HG02571 (cell line): ENCODE measurements at regions not wholly inside any gene's neighbourhood (a gene's known extent, or its start where the extent isn't known, plus 50 kb on each side); places are given as distances from the start of the nearest gene placed in this dataset.
A peak's percentile ranks its signal among the peaks of the same experiment; 100 is the strongest.

ENCODE experiments used
- ATAC-seq: cut with Tn5 transposase; IDR thresholded peaks from one replicate; pipeline ENCODE4 v1.9.1; 2021; ENCODE audit warnings: mild to moderate bottlenecking, moderate library complexity; ENCODE audit not compliant: unreplicated experiment

- no peak for ATAC-seq
These were observed 584.1 kb downstream of the LRFN5 start for GRCh38 chr14:42190744-42191143.

DNA sequence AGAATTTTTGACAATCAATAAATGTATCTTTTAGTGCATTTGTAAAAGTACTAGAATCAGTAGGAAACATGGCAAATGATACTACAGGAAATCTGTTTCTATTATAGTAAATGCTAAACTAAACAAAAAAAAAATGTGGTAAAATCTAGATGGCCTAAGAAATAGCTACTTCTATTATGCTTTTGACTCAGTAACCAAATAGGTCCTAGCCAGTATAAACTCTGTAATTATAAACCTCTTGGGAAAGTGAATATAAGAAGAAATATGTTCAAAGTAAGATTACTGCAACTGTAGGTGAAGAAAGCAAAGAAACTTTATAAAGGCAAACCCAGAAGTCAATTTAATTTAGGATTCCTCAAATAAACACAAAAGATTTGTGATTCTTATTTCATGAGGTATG, 581.2 kb downstream of the LRFN5 start:
- no peak for ATAC-seq

DNA sequence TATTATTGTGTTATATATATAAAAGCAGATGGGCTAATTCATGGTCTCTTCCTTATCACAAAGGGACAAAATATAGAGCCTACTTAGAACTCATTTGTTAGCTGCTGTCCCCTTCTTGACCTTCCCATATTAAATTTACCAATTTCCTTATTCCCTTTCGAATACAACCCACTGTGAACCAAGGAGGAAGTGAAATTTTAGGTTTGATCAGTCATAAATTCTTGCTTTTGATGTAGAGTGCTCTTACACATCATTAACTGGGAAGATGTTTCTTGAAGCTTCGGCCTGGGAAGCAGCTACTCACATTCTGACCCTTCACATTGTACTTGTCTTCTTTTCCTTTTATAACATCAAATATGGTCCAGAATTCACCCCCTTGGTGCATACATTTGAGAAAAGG, 579.0 kb downstream of the LRFN5 start:
- no peak for ATAC-seq

DNA sequence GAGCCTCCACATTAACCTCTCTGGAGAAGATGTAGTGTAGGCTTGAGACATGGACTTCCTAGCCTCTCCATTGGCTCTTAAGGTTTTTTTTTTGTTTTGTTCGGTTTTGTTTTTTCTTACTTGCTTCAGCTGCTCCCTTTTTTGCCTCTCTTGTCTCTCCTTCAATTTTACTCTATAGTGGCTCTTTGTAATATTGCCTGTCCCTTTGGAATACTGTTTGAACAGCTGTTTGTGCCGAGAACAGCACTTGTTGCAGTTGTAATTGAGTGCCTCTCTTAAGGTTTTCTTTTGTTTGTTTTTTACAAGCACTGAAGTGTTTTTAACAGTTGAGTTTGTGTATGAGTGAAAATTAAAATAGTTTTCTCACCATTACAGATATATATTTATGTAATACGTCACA, 567.7 kb downstream of the LRFN5 start:
- ATAC-seq, result no peak

- ATAC-seq, result no peak
These were observed 566.5 kb downstream of the LRFN5 start for GRCh38 chr14:42173206-42173605.

GRCh38 chr14:42172304-42172703, 565.6 kb downstream of the LRFN5 start:
- no peak for ATAC-seq

DNA sequence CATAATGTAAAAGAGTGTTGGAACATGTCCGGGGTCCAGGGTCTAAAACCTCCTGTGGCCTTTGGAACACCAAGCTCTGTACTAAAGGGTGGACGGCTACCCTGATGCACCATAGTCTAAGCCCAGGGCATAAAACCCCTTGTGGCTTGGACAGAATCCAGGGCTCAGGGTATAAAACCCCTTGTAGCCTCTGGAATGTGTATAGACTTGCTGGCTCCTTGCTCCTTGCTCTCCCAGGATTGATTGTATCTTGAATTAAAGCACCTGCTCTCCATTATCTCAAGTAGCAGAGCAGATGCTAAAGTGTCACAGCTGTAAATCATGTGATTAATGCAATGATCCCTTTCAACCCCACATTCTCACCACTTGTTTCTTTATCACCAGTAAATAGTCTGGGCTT, 556.5 kb downstream of the LRFN5 start:
- ATAC-seq, result no peak

GRCh38 chr14:42159138-42159537, 552.5 kb downstream of the LRFN5 start:
- no peak for ATAC-seq

DNA sequence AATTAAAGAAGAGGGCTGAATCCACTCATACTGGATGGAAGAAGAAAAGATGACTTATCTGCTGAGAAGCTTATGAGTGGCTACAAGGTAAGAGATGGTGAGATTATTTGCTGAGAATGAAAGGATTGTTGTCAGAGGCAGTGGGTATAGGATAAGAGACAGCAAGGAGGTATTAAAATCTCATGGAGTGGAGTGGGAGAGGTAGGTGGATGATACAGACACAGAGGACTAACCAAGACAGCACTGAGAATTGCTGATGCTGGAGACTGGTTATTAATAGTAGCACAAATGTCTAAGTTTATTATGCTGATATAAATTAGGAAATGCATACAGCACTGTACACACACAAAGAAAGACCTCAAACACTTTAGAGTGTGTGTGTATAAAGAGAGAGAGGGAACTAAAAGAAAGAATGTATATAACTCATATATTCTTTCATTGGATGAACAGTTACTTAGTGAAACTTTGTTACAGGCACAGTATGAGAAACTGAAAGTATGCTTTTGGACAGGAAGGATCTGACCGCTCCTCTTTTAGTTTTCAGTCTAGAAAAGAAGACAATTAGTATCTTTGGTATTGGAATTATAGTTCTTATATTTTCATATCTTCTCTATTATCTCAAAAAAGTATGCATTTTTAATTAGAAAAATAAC, 543.1 kb downstream of the LRFN5 start:
- no peak for ATAC-seq

GRCh38 chr14:42145766-42146165, 539.1 kb downstream of the LRFN5 start:
- ATAC-seq, result no peak

GRCh38 chr14:42143114-42143513, 536.4 kb downstream of the LRFN5 start:
- ATAC-seq, result no peak

- ATAC-seq, result no peak
These were observed 534.7 kb downstream of the LRFN5 start for GRCh38 chr14:42141328-42141727.

DNA sequence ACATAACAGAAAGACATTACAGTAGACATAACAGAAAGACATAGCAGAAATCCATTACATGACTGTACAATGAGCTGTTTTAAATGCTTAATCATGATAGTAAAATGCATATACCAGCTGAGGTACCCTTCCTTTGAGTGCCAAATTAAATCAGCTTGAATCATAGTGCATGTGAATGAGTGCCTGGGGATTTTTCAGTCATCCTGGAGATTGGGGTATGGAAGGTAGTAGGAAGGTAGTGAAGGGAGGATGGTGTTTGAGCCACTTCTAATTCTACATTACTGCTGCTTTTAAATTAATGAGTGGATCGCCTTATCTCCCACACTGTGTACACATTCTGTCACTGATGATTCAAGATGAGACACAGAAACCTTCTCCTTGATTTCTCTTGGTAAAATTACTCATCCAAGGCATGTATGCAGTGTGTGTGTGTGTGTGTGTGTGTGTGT, 534.2 kb downstream of the LRFN5 start:
- ATAC-seq, result no peak

DNA sequence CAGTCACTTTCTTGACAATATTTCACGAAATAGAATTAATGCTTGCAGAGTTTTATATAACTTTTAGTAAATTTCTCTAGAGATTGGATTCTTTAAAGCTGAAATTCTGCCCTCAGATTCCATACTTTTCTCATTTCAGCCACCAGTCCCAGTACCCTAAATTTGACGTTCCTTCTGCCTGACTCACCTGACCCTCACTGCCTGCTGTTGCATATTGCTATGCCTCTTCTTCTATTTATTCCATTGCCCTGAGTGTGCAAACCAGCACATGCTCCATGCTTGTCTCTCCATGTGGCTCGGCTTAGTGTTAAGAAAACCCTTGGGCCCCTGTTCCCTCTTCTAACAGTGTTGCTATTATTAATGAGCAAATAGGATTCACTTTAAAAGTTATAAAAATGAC, 533.3 kb downstream of the LRFN5 start:
- no peak for ATAC-seq

DNA sequence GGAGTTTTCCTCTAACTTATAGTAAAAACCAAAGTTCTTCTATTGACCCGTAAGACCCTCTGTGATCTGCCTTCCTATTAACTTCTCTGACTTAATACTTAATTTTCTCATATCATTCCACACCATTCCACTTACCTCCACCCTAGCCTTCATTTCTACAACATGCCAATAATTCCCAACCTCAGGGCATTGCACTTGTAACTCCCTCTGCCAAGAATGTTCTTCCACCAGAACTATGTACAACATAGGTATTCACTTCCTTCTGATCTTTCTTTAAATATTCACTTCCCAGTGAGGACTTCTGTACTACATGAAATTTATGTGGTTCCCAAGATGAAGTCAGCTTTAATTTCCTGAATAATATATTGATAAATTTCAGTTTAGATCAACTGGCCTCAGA, 531.7 kb downstream of the LRFN5 start:
- no peak for ATAC-seq

GRCh38 chr14:42130815-42131214, 524.1 kb downstream of the LRFN5 start:
- no peak for ATAC-seq

DNA sequence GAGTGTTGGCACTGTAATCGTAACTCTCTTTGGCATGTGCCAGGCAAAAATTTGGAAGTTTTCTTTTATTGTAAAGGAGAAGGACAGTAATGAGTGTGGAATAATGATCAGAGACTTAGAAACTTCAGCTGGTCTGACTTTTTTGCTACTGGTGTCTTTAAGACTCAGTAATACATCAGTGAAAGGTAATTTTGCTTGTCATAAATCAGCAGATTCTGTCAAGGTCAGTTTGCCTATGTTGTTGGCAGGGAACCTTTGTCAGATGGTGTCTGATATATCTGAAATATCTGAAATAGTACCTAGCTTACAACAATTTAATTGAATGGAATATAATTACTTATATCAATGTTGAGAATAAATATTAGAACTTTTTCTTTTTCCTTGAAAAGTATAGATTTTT, 516.9 kb downstream of the LRFN5 start:
- ATAC-seq, result no peak

- no peak for ATAC-seq
These were observed 506.8 kb downstream of the LRFN5 start for GRCh38 chr14:42113358-42114069.

GRCh38 chr14:42112108-42112507, 505.4 kb downstream of the LRFN5 start:
- ATAC-seq, result no peak

- ATAC-seq, result no peak
These were observed 504.7 kb downstream of the LRFN5 start for GRCh38 chr14:42111355-42111754.

- peak; percentile 80 for ATAC-seq
These were observed 503.5 kb downstream of the LRFN5 start for GRCh38 chr14:42110167-42110566.

DNA sequence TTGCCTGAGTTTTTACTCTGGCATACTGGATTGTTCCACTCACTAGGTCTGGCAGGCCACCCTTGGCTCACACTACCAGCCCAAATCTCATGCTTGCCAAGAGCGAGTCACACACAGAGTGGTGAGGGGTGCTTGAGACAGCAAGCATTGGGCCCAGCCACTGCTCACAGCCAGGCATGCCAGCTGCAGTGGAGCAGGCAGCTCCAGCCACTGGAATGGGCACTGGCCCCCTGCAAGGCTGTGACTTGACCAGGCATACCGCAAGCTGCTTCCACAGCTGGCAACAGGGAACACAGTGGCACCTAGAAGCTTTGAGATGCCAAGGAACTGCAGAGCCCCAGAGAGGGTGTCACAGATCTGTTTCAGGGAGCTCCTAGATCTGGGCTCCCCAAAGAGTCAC, 488.5 kb downstream of the LRFN5 start:
- ATAC-seq, result no peak

- no peak for ATAC-seq
These were observed 483.4 kb downstream of the LRFN5 start for GRCh38 chr14:42090122-42090521.
